Trophoblast cell (in vitro differentiated cells and primary cell): ENCODE measurements at regions not wholly inside any gene's neighbourhood (a gene's known extent, or its start where the extent isn't known, plus 50 kb on each side); places are given as distances from the start of the nearest gene placed in this dataset.

Source experiments
- DNase-seq, 2 donors: peaks; one replicate each; pipeline ENCODE4 v3.0.0-alpha.2; 2016
- H2AFZ ChIP-seq: 2 replicates; pipeline ENCODE4 v1.6.1; 2013; ENCODE audit warnings: low read length, moderate library complexity, mild to moderate bottlenecking; ENCODE audit not compliant: insufficient read depth, poor library complexity
- H2AK5ac ChIP-seq: 2 replicates; pipeline ENCODE4 v1.6.1; 2013; ENCODE audit warnings: mild to moderate bottlenecking, low read length
- H2BK120ac ChIP-seq: 2 replicates; pipeline ENCODE4 v1.6.1; 2013; ENCODE audit warnings: low read length, mild to moderate bottlenecking, moderate library complexity; ENCODE audit not compliant: insufficient read depth, poor library complexity
- H2BK12ac ChIP-seq: 2 replicates; pipeline ENCODE4 v1.6.1; 2013; ENCODE audit warnings: mild to moderate bottlenecking, low read length, moderate library complexity
- H2BK5ac ChIP-seq: 2 replicates; pipeline ENCODE4 v1.6.1; 2013; ENCODE audit warnings: low read length, low read depth, moderate library complexity, mild to moderate bottlenecking; ENCODE audit not compliant: poor library complexity
- H3K14ac ChIP-seq: 2 replicates; pipeline ENCODE4 v1.6.1; 2013; ENCODE audit warnings: mild to moderate bottlenecking, low read length
- H3K18ac ChIP-seq: 2 replicates; pipeline ENCODE4 v1.6.1; 2013; ENCODE audit warnings: mild to moderate bottlenecking, low read length
- H3K23ac ChIP-seq: 2 replicates; pipeline ENCODE4 v1.6.1; 2013; ENCODE audit warnings: low read length
- H3K27ac ChIP-seq: 2 replicates; pipeline ENCODE4 v1.5.1; 2013; ENCODE audit warnings: low read depth, mild to moderate bottlenecking, inconsistent platforms, low read length, moderate library complexity
- H3K27me3 ChIP-seq: 2 replicates; pipeline ENCODE4 v1.6.1; 2013; ENCODE audit warnings: inconsistent platforms, mild to moderate bottlenecking, low read length, moderate library complexity; ENCODE audit not compliant: insufficient read depth
- H3K36me3 ChIP-seq, 2 experiments: 1 replicate in 1 of 2; 2 replicates in 1 of 2; pipeline ENCODE4 v1.6.1; 2013; ENCODE audit warnings: low read length in 2 of 2, mild to moderate bottlenecking in 2 of 2, moderate library complexity in 1 of 2; ENCODE audit not compliant: insufficient read depth in 2 of 2, control insufficient read depth in 1 of 2
- H3K4ac ChIP-seq: 2 replicates; pipeline ENCODE4 v1.6.1; 2013; ENCODE audit warnings: low read depth, mild to moderate bottlenecking, low read length, moderate library complexity
- H3K4me1 ChIP-seq, 2 experiments: 1 replicate in 1 of 2; 2 replicates in 1 of 2; pipeline ENCODE4 v1.6.1; 2013; ENCODE audit warnings: low read length in 2 of 2, mild to moderate bottlenecking in 2 of 2, moderate library complexity in 1 of 2; ENCODE audit not compliant: insufficient read depth in 2 of 2, control insufficient read depth in 1 of 2
- H3K4me2 ChIP-seq: 2 replicates; pipeline ENCODE4 v1.6.1; 2013; ENCODE audit warnings: inconsistent platforms, mild to moderate bottlenecking, low read length, moderate library complexity
- H3K4me3 ChIP-seq: 2 replicates; pipeline ENCODE4 v1.5.1; 2013; ENCODE audit warnings: mild to moderate bottlenecking, low read depth, low read length, inconsistent platforms
- H3K79me1 ChIP-seq: one replicate; pipeline ENCODE4 v1.6.1; 2013; ENCODE audit warnings: low read length
- H3K79me2 ChIP-seq: 2 replicates; pipeline ENCODE4 v1.6.1; 2013; ENCODE audit warnings: low read length, mild to moderate bottlenecking; ENCODE audit not compliant: control insufficient read depth, insufficient read depth, poor library complexity
- H3K9ac ChIP-seq: 2 replicates; pipeline ENCODE4 v1.6.1; 2013; ENCODE audit warnings: mild to moderate bottlenecking, low read length
- H3K9me3 ChIP-seq: 2 replicates; pipeline ENCODE4 v1.6.1; 2013; ENCODE audit warnings: low read depth, mild to moderate bottlenecking, control low read depth, inconsistent platforms, low read length; ENCODE audit not compliant: insufficient read depth
- H4K12ac ChIP-seq: 2 replicates; pipeline ENCODE4 v1.6.1; 2013; ENCODE audit warnings: low read depth, mild to moderate bottlenecking, low read length, moderate library complexity
- H4K8ac ChIP-seq: 2 replicates; pipeline ENCODE4 v1.6.1; 2013; ENCODE audit warnings: low read depth, mild to moderate bottlenecking, low read length, moderate library complexity
- H4K91ac ChIP-seq: one replicate; pipeline ENCODE4 v1.6.1; 2013; ENCODE audit warnings: low read depth, mild to moderate bottlenecking, low read length, moderate library complexity
- WGBS: extraction: QIAGEN DNeasy Blood & Tissue Kit; methylation state at CpG from one replicate; pipeline ENCODE4 v1.1.7; 2013; ENCODE audit warnings: missing lambda C conversion rate; ENCODE audit not compliant: insufficient read length, insufficient coverage; ENCODE audit errors: extremely low coverage; 5-methylcytosine and 5-hydroxymethylcytosine counted together

- Histone ChIP-seq H3K36me3 (no peaks in the 10 kb centered on the region), H3K27me3 (no peaks in the 10 kb centered on the region), H3K79me2 (no peaks in the 10 kb centered on the region), H3K23ac (no peak overlapping the region), H3K9ac (no peak overlapping the region), H3K9me3 (no peaks in the 10 kb centered on the region), H2BK12ac (no peak overlapping the region), H3K14ac (no peak overlapping the region), H2BK120ac (no peak overlapping the region), H3K18ac (no peak overlapping the region), H2AFZ (no peak overlapping the region), H2AK5ac (no peak overlapping the region), H2BK5ac (no peak overlapping the region), H4K8ac (no peak overlapping the region), H3K4me2 (no peak overlapping the region), H3K4me3 (no peak overlapping the region), H4K91ac (no peak overlapping the region), H3K79me1 (no peaks in the 10 kb centered on the region), H4K12ac (no peak overlapping the region), H3K4me1 (no peaks in the 10 kb centered on the region), H3K27ac (no peak overlapping the region), H3K4ac (no peak overlapping the region)
- DNase-seq, result no peak
Observed at GRCh38 chr14:22107753-22108152, 434.1 kb upstream of the OR4E1 start.

GRCh38 chr14:22106700-22107697, 433.4 kb upstream of the OR4E1 start:
- Histone ChIP-seq H3K9me3 (no peaks in the 10 kb centered on the region), H3K4ac (no peak overlapping the region), H2BK5ac (no peak overlapping the region), H3K23ac (no peak overlapping the region), H4K12ac (no peak overlapping the region), H3K14ac (no peak overlapping the region), H3K79me1 (no peaks in the 10 kb centered on the region), H3K4me2 (no peak overlapping the region), H2AK5ac (no peak overlapping the region), H3K27ac (no peak overlapping the region), H4K91ac (no peak overlapping the region), H2AFZ (no peak overlapping the region), H3K36me3 (no peaks in the 10 kb centered on the region), H4K8ac (no peak overlapping the region), H3K27me3 (no peaks in the 10 kb centered on the region), H3K79me2 (no peaks in the 10 kb centered on the region), H3K4me1 (no peaks in the 10 kb centered on the region), H3K9ac (no peak overlapping the region), H2BK120ac (no peak overlapping the region), H2BK12ac (no peak overlapping the region), H3K18ac (no peak overlapping the region), H3K4me3 (no peak overlapping the region)
- DNase-seq, result peak in 1 of 2 donors; percentile 19
- WGBS, result no CpG with 5 or more reads among the region's 8 CpGs

GRCh38 chr14:22105624-22106006, 432.0 kb upstream of the OR4E1 start:
- Histone ChIP-seq H3K27ac (no peak overlapping the region), H3K27me3 (no peaks in the 10 kb centered on the region), H2BK5ac (no peak overlapping the region), H3K4me2 (no peak overlapping the region), H3K9ac (no peak overlapping the region), H3K79me1 (no peaks in the 10 kb centered on the region), H3K4me3 (no peak overlapping the region), H2AFZ (no peak overlapping the region), H3K36me3 (no peaks in the 10 kb centered on the region), H3K9me3 (no peaks in the 10 kb centered on the region), H2BK120ac (no peak overlapping the region), H3K79me2 (no peaks in the 10 kb centered on the region), H3K23ac (no peak overlapping the region), H4K91ac (no peak overlapping the region), H4K12ac (no peak overlapping the region), H3K4ac (no peak overlapping the region), H2BK12ac (no peak overlapping the region), H3K4me1 (no peaks in the 10 kb centered on the region), H3K14ac (no peak overlapping the region), H4K8ac (no peak overlapping the region), H3K18ac (no peak overlapping the region), H2AK5ac (no peak overlapping the region)
- WGBS, result no CpG with 5 or more reads among the region's 4 CpGs
- no peak for DNase-seq

- no peaks in the 10 kb centered on the region for H3K79me1 ChIP-seq
- DNase-seq, result no peak
- H4K8ac ChIP-seq, result no peak overlapping the region
- H2BK5ac ChIP-seq, result no peak overlapping the region
- H3K4ac ChIP-seq, result no peak overlapping the region
- no peaks in the 10 kb centered on the region for H3K79me2 ChIP-seq
- H3K14ac ChIP-seq, result no peak overlapping the region
- H3K9ac ChIP-seq, result no peak overlapping the region
- H3K27me3 ChIP-seq, result no peaks in the 10 kb centered on the region
- H3K4me3 ChIP-seq, result no peak overlapping the region
- H3K18ac ChIP-seq, result no peak overlapping the region
- WGBS, result no CpG with 5 or more reads among the region's 8 CpGs
- no peak overlapping the region for H2BK12ac ChIP-seq
- no peak overlapping the region for H3K4me2 ChIP-seq
- H2AFZ ChIP-seq, result no peak overlapping the region
- no peaks in the 10 kb centered on the region for H3K36me3 ChIP-seq
- H3K9me3 ChIP-seq, result no peaks in the 10 kb centered on the region
- H2BK120ac ChIP-seq, result no peak overlapping the region
- no peak overlapping the region for H3K23ac ChIP-seq
- H3K27ac ChIP-seq, result no peak overlapping the region
- H4K12ac ChIP-seq, result no peak overlapping the region
- H2AK5ac ChIP-seq, result no peak overlapping the region
- no peaks in the 10 kb centered on the region for H3K4me1 ChIP-seq
- H4K91ac ChIP-seq, result no peak overlapping the region
Observed at GRCh38 chr14:22105006-22105623, 431.5 kb upstream of the OR4E1 start.
